Heart left ventricle (tissue), 16 donors: ENCODE measurements at regions not wholly inside any gene's neighbourhood (a gene's known extent, or its start where the extent isn't known, plus 50 kb on each side); places are given as distances from the start of the nearest gene placed in this dataset.

Source experiments
- ATAC-seq, 4 donors: fragments of 200-7000 bp; cut with Tn5 transposase; one replicate each; pipeline ENCODE4 v1.9.1; 2020 to 2022; ENCODE audit warnings: moderate library complexity in 4 of 4, mild to moderate bottlenecking in 3 of 4, moderate number of reproducible peaks in 1 of 4
- DNase-seq, 5 donors: peaks; one replicate each; pipeline ENCODE4 v3.0.0-alpha.2; 2020
- H3K27ac ChIP-seq, 12 donors: fragments of 200-600 bp; sonication (generic) in 4 of 12; one replicate each; pipeline versions ENCODE4 v1.5.0 to v1.8.0; 2016 to 2022; ENCODE audit warnings: mild to moderate bottlenecking in 2 of 12
- H3K27me3 ChIP-seq, 9 donors: fragments of 200-600 bp; sonication (generic) in 2 of 9; one replicate each; pipeline versions ENCODE4 v1.5.1 to v1.8.0; 2016 to 2022; ENCODE audit warnings: mild to moderate bottlenecking in 3 of 9
- H3K36me3 ChIP-seq, 9 donors: fragments of 200-600 bp; sonication (generic) in 2 of 9; one replicate each; pipeline versions ENCODE4 v1.5.0 to v1.8.0; 2018 to 2022; ENCODE audit warnings: mild to moderate bottlenecking in 2 of 9
- H3K4me1 ChIP-seq, 12 donors: fragments of 200-600 bp; sonication (generic) in 4 of 12; one replicate each; pipeline versions ENCODE4 v1.5.0 to v1.8.0; 2016 to 2022; ENCODE audit warnings: mild to moderate bottlenecking in 3 of 12
- H3K4me3 ChIP-seq, 12 donors: fragments of 200-600 bp; sonication (generic) in 4 of 12; one replicate each; pipeline versions ENCODE4 v1.5.0 to v1.8.0; 2017 to 2022; ENCODE audit warnings: mild to moderate bottlenecking in 9 of 12, moderate library complexity in 4 of 12
- H3K9me3 ChIP-seq, 12 donors: fragments of 200-600 bp; sonication (generic) in 4 of 12; one replicate each; pipeline versions ENCODE4 v1.5.0 to v1.8.0; 2016 to 2022; ENCODE audit warnings: mild to moderate bottlenecking in 1 of 12
- CTCF ChIP-seq, 12 donors: fragments of 200-600 bp; sonication (generic) in 4 of 12; IDR thresholded peaks; one replicate each; pipeline versions ENCODE4 v1.5.0 to v1.8.0; 2018 to 2022; ENCODE audit warnings: antibody characterized with exemption in 12 of 12, mild to moderate bottlenecking in 5 of 12
- POLR2A ChIP-seq, 2 donors: fragments of 450-650 bp; IDR thresholded peaks; one replicate each; pipeline ENCODE4 v1.6.1; 2017; ENCODE audit warnings: antibody characterized with exemption in 2 of 2, mild to moderate bottlenecking in 2 of 2, moderate library complexity in 2 of 2
- WGBS, 4 donors: extraction: QIAGEN DNeasy Blood & Tissue Kit in 2 of 4; methylation state at CpG; one replicate each; pipeline versions ENCODE4 v1.1.5 to v1.1.7; 2013 to 2018; 5-methylcytosine and 5-hydroxymethylcytosine counted together
- intact Hi-C, 10 donors: fragments of 100-400 bp; cut with DNase I; formaldehyde crosslinking; loops; one replicate each; pipeline versions ENCODE4 v1.11.1 to v1.14.2; 2022
- donor health status: ischemic (EF 13 %, LVEDD 7.1; RV severe dilation, severe dysfunction).
- donor health status: healthy with polysubstance abuse.
- donor health status: DM: no; HTN: yes; CAD: no.
- donor health status: DM: no; HTN: no; CAD: no.
- donor health status: ischemic (EF 25% LVEDD 6.9; RV normal size, moderate dysfunction).
- donor health status: ischemic (EF 25% LVEDD 5.7; RV mildly dilated, moderate dysfunction).
- donor health status: healthy.
- donor health status: DM: yes; HTN: yes; CAD: no.
- donor health status: ischemic (EF 35%, LVEDD 5.7; RV mildly dilated, moderate dysfunction).
- donor health status: nonischemic (EF 11% LVEDD 7.7; RV severe dilation, severe dysfunction).
- donor health status: DM: yes; HTN: yes; CAD: no.
- donor health status: PGD.
- donor health status: ischemic (EF 29% LVEDD 5.4; RV normal size, mild dysfunction).
- donor health status: nonischemic (EF 23%, LVEDD 6.1; RV moderate dilation, normal function).

GRCh38 chr13:109995578-109995977 lies 209.2 kb upstream of the IRS2 start:
- Histone ChIP-seq H3K27ac (no peak overlapping the region), H3K9me3 (no peaks in the 10 kb centered on the region), H3K4me1 (peaks cover 0 to 13% (median 0%) of the 10 kb centered on the region in 12 donors), H3K4me3 (no peak overlapping the region), H3K36me3 (no peaks in the 10 kb centered on the region), H3K27me3 (peaks cover 0 to 4% (median 0%) of the 10 kb centered on the region in 9 donors)
- WGBS, 4 donors: 89 to 96% (median 94%) methylated on average over 2 of the region's 2 CpGs
- intact Hi-C loops: no loop called here
- TF ChIP-seq CTCF (IDR thresholded peaks at IDR 0.05): no peak
- no peak for TF ChIP-seq POLR2A (IDR thresholded peaks at IDR 0.05)
- DNase-seq (no peak), ATAC-seq (no peak)

- WGBS, 4 donors: 90 to 94% (median 93%) methylated on average over 6 of the region's 6 CpGs
- ATAC-seq: no peak
- Histone ChIP-seq H3K27ac (no peak overlapping the region), H3K36me3 (no peaks in the 10 kb centered on the region), H3K4me3 (no peak overlapping the region), H3K9me3 (no peaks in the 10 kb centered on the region), H3K4me1 (no peaks in the 10 kb centered on the region), H3K27me3 (no peaks in the 10 kb centered on the region)
- TF ChIP-seq CTCF (IDR thresholded peaks at IDR 0.05) (no peak), POLR2A (IDR thresholded peaks at IDR 0.05) (no peak)
- intact Hi-C loops: no loop called here
- DNase-seq: no peak
These were observed 203.9 kb upstream of the IRS2 start for GRCh38 chr13:109990296-109990695.

DNA sequence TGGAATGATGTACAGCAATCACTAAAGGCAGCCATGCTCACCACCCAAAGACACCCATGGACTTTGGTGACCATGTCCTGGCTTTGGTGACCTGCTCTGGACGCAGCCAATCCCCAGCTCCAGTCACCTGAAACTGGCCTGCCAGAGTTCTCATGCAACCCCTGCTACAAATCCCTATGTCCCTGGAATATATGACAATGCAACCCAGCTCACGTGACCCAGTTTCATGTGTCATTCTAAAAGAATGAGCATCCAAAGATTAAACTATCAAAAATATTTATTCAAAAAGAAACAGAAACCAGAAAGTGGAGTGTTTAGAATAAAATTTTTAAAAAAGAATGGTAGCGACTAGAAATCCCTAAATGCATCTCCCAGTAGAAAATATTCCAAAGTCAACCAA lies 203.3 kb upstream of the IRS2 start:
- Histone ChIP-seq H3K4me1 (no peaks in the 10 kb centered on the region), H3K27me3 (no peaks in the 10 kb centered on the region), H3K4me3 (no peak overlapping the region), H3K27ac (no peak overlapping the region), H3K9me3 (no peaks in the 10 kb centered on the region), H3K36me3 (no peaks in the 10 kb centered on the region)
- 85 to 88% (median 86%) methylated on average over 3 of the region's 3 CpGs for WGBS, 4 donors
- no peak for TF ChIP-seq POLR2A (IDR thresholded peaks at IDR 0.05)
- no peak for DNase-seq
- ATAC-seq: no peak
- intact Hi-C loops: no loop called here

DNA sequence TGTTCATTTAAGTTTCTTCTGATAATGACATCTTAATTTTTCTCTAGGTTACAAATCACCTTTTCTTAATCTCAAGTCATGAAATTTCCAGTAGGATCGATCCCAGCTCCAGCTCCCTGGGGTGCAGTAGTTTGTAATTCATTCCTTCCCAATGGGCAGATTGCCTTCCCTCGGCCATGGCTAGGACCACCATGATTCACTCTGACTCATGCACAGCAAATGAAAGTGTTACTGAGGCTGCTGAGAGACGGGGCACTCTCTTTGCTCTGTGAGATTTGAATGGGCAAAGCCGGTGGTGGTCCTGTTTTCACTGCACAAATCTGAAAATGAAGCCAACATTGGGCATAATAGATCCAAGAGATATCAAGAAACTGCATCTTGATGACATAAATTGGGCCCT lies 202.8 kb upstream of the IRS2 start:
- Histone ChIP-seq H3K27me3 (peaks cover 0 to 3% (median 0%) of the 10 kb centered on the region in 9 donors), H3K4me3 (no peak overlapping the region), H3K4me1 (no peaks in the 10 kb centered on the region), H3K27ac (no peak overlapping the region), H3K36me3 (no peaks in the 10 kb centered on the region), H3K9me3 (no peaks in the 10 kb centered on the region)
- no peak for ATAC-seq
- no peak for DNase-seq
- 75 to 87% (median 77%) methylated on average over 4 of the region's 4 CpGs for WGBS, 4 donors
- intact Hi-C loops: no loop called here
- no peak for TF ChIP-seq POLR2A (IDR thresholded peaks at IDR 0.05)
- no peak for TF ChIP-seq CTCF (IDR thresholded peaks at IDR 0.05)

- TF ChIP-seq CTCF (IDR thresholded peaks at IDR 0.05): no peak
- TF ChIP-seq POLR2A (IDR thresholded peaks at IDR 0.05): no peak
- no peaks in the 10 kb centered on the region for H3K9me3 ChIP-seq
- WGBS, 4 donors: 93 to 100% (median 100%) methylated on average over 1 of the region's 1 CpG
- peaks cover 0 to 3% (median 0%) of the 10 kb centered on the region in 9 donors for H3K27me3 ChIP-seq
- no peak for DNase-seq
- H3K36me3 ChIP-seq: no peaks in the 10 kb centered on the region
- H3K4me1 ChIP-seq: no peaks in the 10 kb centered on the region
- H3K4me3 ChIP-seq: no peak overlapping the region
- H3K27ac ChIP-seq: no peak overlapping the region
- intact Hi-C loops: no loop called here
- no peak for ATAC-seq
These were observed 200.5 kb upstream of the IRS2 start for GRCh38 chr13:109986851-109987250.
